WI38 (cell line): ENCODE measurements at regions not wholly inside any gene's neighbourhood (a gene's known extent, or its start where the extent isn't known, plus 50 kb on each side); places are given as distances from the start of the nearest gene placed in this dataset.

ENCODE experiments used
- H3K4me3 ChIP-seq: 2 replicates; pipeline ENCODE4 v1.5.1; 2011; ENCODE audit warnings: low read depth, mild to moderate bottlenecking, control low read depth, low read length
- TF ChIP-seq, protein P1 (sequence below): IDR thresholded peaks from 2 replicates; pipeline ENCODE4 v1.5.1; 2012; ENCODE audit warnings: low read depth, mild to moderate bottlenecking, control low read depth, low read length

GRCh38 chr11:11016943-11017342 is 159.1 kb upstream of the ZBED5 start:
- TF ChIP-seq, protein P1, sequence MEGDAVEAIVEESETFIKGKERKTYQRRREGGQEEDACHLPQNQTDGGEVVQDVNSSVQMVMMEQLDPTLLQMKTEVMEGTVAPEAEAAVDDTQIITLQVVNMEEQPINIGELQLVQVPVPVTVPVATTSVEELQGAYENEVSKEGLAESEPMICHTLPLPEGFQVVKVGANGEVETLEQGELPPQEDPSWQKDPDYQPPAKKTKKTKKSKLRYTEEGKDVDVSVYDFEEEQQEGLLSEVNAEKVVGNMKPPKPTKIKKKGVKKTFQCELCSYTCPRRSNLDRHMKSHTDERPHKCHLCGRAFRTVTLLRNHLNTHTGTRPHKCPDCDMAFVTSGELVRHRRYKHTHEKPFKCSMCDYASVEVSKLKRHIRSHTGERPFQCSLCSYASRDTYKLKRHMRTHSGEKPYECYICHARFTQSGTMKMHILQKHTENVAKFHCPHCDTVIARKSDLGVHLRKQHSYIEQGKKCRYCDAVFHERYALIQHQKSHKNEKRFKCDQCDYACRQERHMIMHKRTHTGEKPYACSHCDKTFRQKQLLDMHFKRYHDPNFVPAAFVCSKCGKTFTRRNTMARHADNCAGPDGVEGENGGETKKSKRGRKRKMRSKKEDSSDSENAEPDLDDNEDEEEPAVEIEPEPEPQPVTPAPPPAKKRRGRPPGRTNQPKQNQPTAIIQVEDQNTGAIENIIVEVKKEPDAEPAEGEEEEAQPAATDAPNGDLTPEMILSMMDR: no peak
- no peak overlapping the region for H3K4me3 ChIP-seq

DNA sequence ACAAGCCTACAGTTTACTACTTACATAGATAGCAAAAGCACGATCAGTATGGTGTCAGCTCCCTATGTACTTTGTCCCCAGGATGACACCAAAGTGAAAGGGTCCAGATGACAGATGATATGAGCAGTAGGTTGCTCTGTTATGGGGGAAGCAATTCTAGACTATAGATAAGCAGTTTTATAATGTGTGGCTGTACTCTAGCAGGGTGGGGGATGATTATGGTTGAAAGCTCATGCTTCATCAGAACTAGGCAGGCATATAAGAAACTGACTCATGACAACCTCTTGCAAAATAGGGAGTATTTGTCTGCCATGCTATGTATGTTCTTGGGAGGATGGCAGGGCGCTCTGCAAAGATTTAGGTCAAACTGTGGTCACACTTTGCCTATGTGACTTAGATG is 158.2 kb upstream of the ZBED5 start:
- TF ChIP-seq, protein P1: no peak

GRCh38 chr11:11011617-11012016 is 153.8 kb upstream of the ZBED5 start:
- TF ChIP-seq, protein P1: no peak
- H3K4me3 ChIP-seq: no peak overlapping the region

More for the DNA sequence above, 158.2 kb upstream of the ZBED5 start:
- H3K4me3 ChIP-seq: no peak overlapping the region

GRCh38 chr11:11010624-11011127 is 152.8 kb upstream of the ZBED5 start:
- no peak overlapping the region for H3K4me3 ChIP-seq
- TF ChIP-seq, protein P1: no peak

DNA sequence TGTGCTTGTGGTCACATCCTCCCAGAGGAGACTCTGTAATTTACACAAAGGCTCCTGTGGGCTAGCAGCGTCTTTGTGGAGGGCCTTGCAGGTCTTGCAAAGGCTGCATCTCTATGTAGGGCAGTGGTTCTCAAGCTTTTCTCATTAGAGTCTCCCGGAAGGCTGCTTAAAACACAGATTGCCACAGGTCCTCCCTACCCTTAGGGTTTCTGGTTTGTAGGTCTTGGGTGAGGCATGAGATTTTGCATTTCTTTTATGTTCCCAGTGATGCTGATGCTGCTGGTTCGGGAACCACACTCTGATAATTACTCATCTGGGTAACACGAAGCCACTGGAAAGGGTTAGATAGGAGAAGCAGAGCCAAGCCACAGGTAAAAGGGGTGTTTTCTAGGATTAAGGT is 151.3 kb upstream of the ZBED5 start:
- TF ChIP-seq, protein P1: no peak
- H3K4me3 ChIP-seq: no peak overlapping the region

- no peak overlapping the region for H3K4me3 ChIP-seq
- TF ChIP-seq, protein P1: no peak
Observed at GRCh38 chr11:11004069-11004468, 146.2 kb upstream of the ZBED5 start.

DNA sequence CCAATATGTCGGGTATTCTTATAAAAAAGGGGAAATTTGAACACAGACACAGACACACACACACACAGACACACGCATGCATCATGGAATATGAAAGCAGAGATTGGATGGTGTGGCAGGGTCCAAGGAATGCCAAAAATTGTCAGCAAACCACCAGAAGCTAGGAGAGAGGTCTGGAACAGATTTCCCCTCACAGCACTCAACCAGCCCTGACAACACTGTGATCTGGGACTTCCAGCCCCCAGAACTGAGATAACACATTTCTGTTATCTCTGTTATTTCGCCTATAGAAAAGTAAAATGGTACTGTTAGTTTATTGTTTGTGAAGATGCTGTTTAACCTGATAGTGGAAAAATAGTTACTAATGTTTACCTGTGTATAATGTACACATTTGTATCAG is 145.4 kb upstream of the ZBED5 start:
- no peak overlapping the region for H3K4me3 ChIP-seq
- TF ChIP-seq, protein P1: no peak
